H1 (cell line): ENCODE measurements at regions not wholly inside any gene's neighbourhood (a gene's known extent, or its start where the extent isn't known, plus 50 kb on each side); places are given as distances from the start of the nearest gene placed in this dataset.
"Not testable (repeated sequence)": the region's sequence is repeated elsewhere in the genome, so short reads cannot be mapped to it uniquely, and the experiment has no call there.

Experiments
- CTCF ChIA-PET: fragments of 300-600 bp; sonication (Branson Sonifier 250); formaldehyde crosslinking; loops from one replicate; lab custom pipeline; 2021; ENCODE audit not compliant: partially characterized antibody; lab: Charles Lee
- POLR2A ChIA-PET: fragments of 300-600 bp; sonication (Branson Sonifier 250); formaldehyde crosslinking; loops from one replicate; lab custom pipeline; 2021; ENCODE audit warnings: inconsistent platforms; ENCODE audit not compliant: partially characterized antibody; lab: Charles Lee
- DNase-seq, 2 experiments: peaks; one replicate each; pipeline versions ENCODE4 v3.0.0 to v3.0.0-alpha.2; 2010 to 2022; ENCODE audit warnings: low spot score in 2 of 2, low read depth in 1 of 2, mixed read lengths in 1 of 2
- FAIRE-seq: peaks from 2 replicates; lab custom pipeline; 2011; peaks lifted over from hg19 to GRCh38; lab: Jason Lieb, UNC
- H2AFZ ChIP-seq: 2 replicates; pipeline ENCODE4 v1.8.1; 2012; ENCODE audit warnings: low read length, inconsistent platforms
- H2AK5ac ChIP-seq: 2 replicates; pipeline ENCODE4 v1.6.1; 2013; ENCODE audit warnings: low read depth, low read length
- H2BK120ac ChIP-seq: replicated peaks from 2 replicates; pipeline ENCODE3; 2013; ENCODE audit warnings: low read depth, low read length, inconsistent platforms
- H2BK12ac ChIP-seq: 2 replicates; pipeline ENCODE4 v1.6.1; 2013; ENCODE audit warnings: low read depth, low read length
- H2BK15ac ChIP-seq: 2 replicates; pipeline ENCODE4 v1.6.1; 2013; ENCODE audit warnings: low read length
- H2BK20ac ChIP-seq: 2 replicates; pipeline ENCODE4 v1.6.1; 2013; ENCODE audit warnings: low read length
- H2BK5ac ChIP-seq: 2 replicates; pipeline ENCODE4 v1.6.1; 2013; ENCODE audit warnings: low read depth, low read length
- H3K14ac ChIP-seq: 2 replicates; pipeline ENCODE4 v1.6.1; 2013; ENCODE audit warnings: inconsistent platforms; ENCODE audit not compliant: insufficient read length
- H3K18ac ChIP-seq: 2 replicates; pipeline ENCODE4 v1.6.1; 2013; ENCODE audit warnings: low read length; ENCODE audit errors: extremely low read depth
- H3K23ac ChIP-seq: 2 replicates; pipeline ENCODE4 v1.6.1; 2013; ENCODE audit warnings: inconsistent platforms; ENCODE audit not compliant: insufficient read length
- H3K23me2 ChIP-seq: 2 replicates; pipeline ENCODE4 v1.6.1; 2013; ENCODE audit warnings: low read depth, low read length
- H3K27ac ChIP-seq: 2 replicates; pipeline ENCODE4 v1.6.1; 2011; ENCODE audit warnings: low read depth, low read length, inconsistent platforms
- H3K27me3 ChIP-seq, 4 experiments: replicated peaks in 1 of 4; 1 replicate in 1 of 4; 2 replicates in 3 of 4; pipeline versions ENCODE4 v1.6.1 to v1.8.1; 2011 to 2013; ENCODE audit warnings: low read length in 3 of 4, mild to moderate bottlenecking in 3 of 4, inconsistent platforms in 2 of 4, mixed read lengths in 2 of 4, moderate library complexity in 1 of 4; ENCODE audit not compliant: control insufficient read depth in 3 of 4, insufficient read depth in 3 of 4; ENCODE audit errors: extremely low read depth in 1 of 4
- H3K36me3 ChIP-seq, 4 experiments: 2 replicates each; pipeline versions ENCODE4 v1.6.1 to v1.8.1; 2011 to 2013; ENCODE audit warnings: mild to moderate bottlenecking in 4 of 4, low read length in 3 of 4, moderate library complexity in 2 of 4, control low read depth in 1 of 4, inconsistent platforms in 1 of 4; ENCODE audit not compliant: insufficient read depth in 4 of 4, control insufficient read depth in 2 of 4
- H3K4ac ChIP-seq: replicated peaks from 2 replicates; pipeline ENCODE3; 2013; ENCODE audit warnings: low read length, low read depth, mixed read lengths, inconsistent platforms; ENCODE audit not compliant: insufficient read length
- H3K4me1 ChIP-seq, 4 experiments: replicated peaks in 1 of 4; 1 replicate in 1 of 4; 2 replicates in 3 of 4; pipeline versions ENCODE4 v1.6.1 to v1.8.1; 2011 to 2013; ENCODE audit warnings: low read length in 3 of 4, inconsistent platforms in 2 of 4, mixed read lengths in 1 of 4; ENCODE audit not compliant: insufficient read depth in 4 of 4, control insufficient read depth in 3 of 4
- H3K4me2 ChIP-seq, 2 experiments: 2 replicates each; pipeline versions ENCODE4 v1.6.1 to v1.8.1; 2011 to 2013; ENCODE audit warnings: low read depth in 2 of 2, low read length in 2 of 2, control low read depth in 1 of 2, inconsistent platforms in 1 of 2, mild to moderate bottlenecking in 1 of 2; ENCODE audit not compliant: insufficient read depth in 1 of 2
- H3K4me3 ChIP-seq, 4 experiments: fragments of 200-600, 300-600 bp in 1 of 4; sonication (generic), shearing (Covaris generic), sonication (Bioruptor Twin) in 1 of 4; 2 replicates each; pipeline versions ENCODE4 v1.5.1 to v1.8.1; 2011 to 2016; ENCODE audit warnings: low read length in 4 of 4, low read depth in 3 of 4, control low read depth in 2 of 4, inconsistent platforms in 2 of 4, mild to moderate bottlenecking in 2 of 4, mixed read lengths in 1 of 4, moderate library complexity in 1 of 4; ENCODE audit not compliant: insufficient read depth in 2 of 4; ENCODE audit errors: extremely low read depth in 1 of 4
- H3K56ac ChIP-seq: replicated peaks from 2 replicates; pipeline ENCODE3; 2013; ENCODE audit warnings: low read depth, mild to moderate bottlenecking, mixed read lengths, low read length, inconsistent platforms; ENCODE audit not compliant: insufficient read length
- H3K79me1 ChIP-seq: 2 replicates; pipeline ENCODE4 v1.6.1; 2013; ENCODE audit warnings: low read depth, low read length, control low read depth
- H3K79me2 ChIP-seq, 2 experiments: 2 replicates each; pipeline versions ENCODE4 v1.6.1 to v1.8.1; 2012 to 2013; ENCODE audit warnings: low read length in 2 of 2, mild to moderate bottlenecking in 2 of 2, inconsistent platforms in 1 of 2; ENCODE audit not compliant: insufficient read depth in 2 of 2, control insufficient read depth in 1 of 2
- H3K9ac ChIP-seq, 4 experiments: replicated peaks in 1 of 4; 1 replicate in 1 of 4; 2 replicates in 3 of 4; pipeline versions ENCODE4 v1.6.1 to v1.8.1; 2011 to 2013; ENCODE audit warnings: low read depth in 3 of 4, low read length in 3 of 4, control low read depth in 2 of 4, mild to moderate bottlenecking in 2 of 4, moderate library complexity in 2 of 4, inconsistent platforms in 1 of 4; ENCODE audit errors: extremely low read depth in 1 of 4
- H3K9me3 ChIP-seq, 2 experiments: 2 replicates each; pipeline versions ENCODE4 v1.6.1 to v1.8.1; 2012 to 2013; ENCODE audit warnings: mild to moderate bottlenecking in 2 of 2, moderate library complexity in 2 of 2, control low read depth in 1 of 2, inconsistent platforms in 1 of 2, low read depth in 1 of 2, low read length in 1 of 2, mixed read lengths in 1 of 2; ENCODE audit not compliant: insufficient read depth in 2 of 2
- H4K20me1 ChIP-seq, 2 experiments: replicated peaks in 1 of 2; 2 replicates each; pipeline versions ENCODE3 to v1.8.1; 2011 to 2013; ENCODE audit warnings: inconsistent platforms in 2 of 2, low read length in 2 of 2, mild to moderate bottlenecking in 1 of 2; ENCODE audit not compliant: insufficient read depth in 2 of 2, control insufficient read depth in 1 of 2
- H4K5ac ChIP-seq: 2 replicates; pipeline ENCODE4 v1.6.1; 2013; ENCODE audit warnings: low read length, low read depth, mixed read lengths, inconsistent platforms; ENCODE audit not compliant: insufficient read length
- H4K8ac ChIP-seq: 2 replicates; pipeline ENCODE4 v1.8.0; 2013; ENCODE audit warnings: mild to moderate bottlenecking, moderate library complexity, low read length, inconsistent platforms; ENCODE audit not compliant: insufficient read depth; ENCODE audit errors: extremely low read depth
- H4K91ac ChIP-seq: replicated peaks from 2 replicates; pipeline ENCODE3; 2013; ENCODE audit warnings: low read length, mixed read lengths, inconsistent platforms; ENCODE audit not compliant: insufficient read length
- WGBS, 2 experiments: shearing (Covaris generic) in 1 of 2; methylation state at CpG; one replicate each; pipeline versions ENCODE4 v1.1.6 to v1.1.7; 2013 to 2015; ENCODE audit warnings: low lambda C conversion rate in 2 of 2, mixed read lengths in 2 of 2, inconsistent platforms in 1 of 2, low coverage in 1 of 2, missing lambda C conversion rate in 1 of 2; ENCODE audit not compliant: insufficient replicate concordance in 2 of 2, insufficient coverage in 1 of 2, insufficient read length in 1 of 2; ENCODE audit errors: extremely low coverage in 1 of 2, missing lambda C conversion rate in 1 of 2; 5-methylcytosine and 5-hydroxymethylcytosine counted together

- POLR2A ChIA-PET, H3K9me3 ChIP-seq, H3K36me3 ChIP-seq, CTCF ChIA-PET, FAIRE-seq, H3K9ac ChIP-seq, H3K23ac ChIP-seq, H3K27me3 ChIP-seq, DNase-seq, H2AFZ ChIP-seq, H3K4me3 ChIP-seq, H2BK15ac ChIP-seq, H3K23me2 ChIP-seq, H3K4me1 ChIP-seq, H3K14ac ChIP-seq, H3K79me2 ChIP-seq, H3K56ac ChIP-seq, H2AK5ac ChIP-seq, H3K4ac ChIP-seq, H4K8ac ChIP-seq, H3K4me2 ChIP-seq, H2BK20ac ChIP-seq, H2BK120ac ChIP-seq, H4K91ac ChIP-seq, H3K79me1 ChIP-seq, H4K20me1 ChIP-seq, H3K27ac ChIP-seq, H3K18ac ChIP-seq, H2BK12ac ChIP-seq, H4K5ac ChIP-seq, H2BK5ac ChIP-seq: not testable (repeated sequence)
- WGBS, 2 experiments = no CpG with 5 or more reads among the region's 9 CpGs
Observed at GRCh38 chr9:39678534-39679263, 323.2 kb downstream of the SPATA31A1 start.
